GM12865 (cell line): ENCODE measurements at regions not wholly inside any gene's neighbourhood (a gene's known extent, or its start where the extent isn't known, plus 50 kb on each side); places are given as distances from the start of the nearest gene placed in this dataset.

Experiments used
- DNase-seq: peaks from one replicate; pipeline ENCODE4 v3.0.0; 2010; ENCODE audit warnings: low read depth
- H3K4me3 ChIP-seq: 2 replicates; pipeline ENCODE4 v1.5.1; 2011; ENCODE audit warnings: mild to moderate bottlenecking, low read depth, low read length, control low read depth
- CTCF ChIP-seq: IDR thresholded peaks from 2 replicates; pipeline ENCODE4 v1.5.1; 2011; ENCODE audit warnings: low read length, control low read depth, low read depth, inconsistent platforms; ENCODE audit not compliant: insufficient read depth; ENCODE audit errors: missing control alignments

- no peak for TF ChIP-seq CTCF
- DNase-seq: no peak
- H3K4me3 ChIP-seq: no peak overlapping the region
Measured at GRCh38 chr7:440059-440749, 79.4 kb downstream of the PDGFA start.

GRCh38 chr7:441684-442421 is 77.8 kb downstream of the PDGFA start:
- no peak for DNase-seq
- no peak for TF ChIP-seq CTCF
- H3K4me3 ChIP-seq: no peak overlapping the region

- TF ChIP-seq CTCF: no peak
- no peak for DNase-seq
Measured at GRCh38 chr7:442457-442856, 77.2 kb downstream of the PDGFA start.

GRCh38 chr7:443279-443833 is 76.3 kb downstream of the PDGFA start:
- no peak overlapping the region for H3K4me3 ChIP-seq
- DNase-seq: no peak
- TF ChIP-seq CTCF: no peak

More at GRCh38 chr7:442457-442856, 77.2 kb downstream of the PDGFA start:
- H3K4me3 ChIP-seq: no peak overlapping the region

GRCh38 chr7:444606-445005 is 75.0 kb downstream of the PDGFA start:
- no peak overlapping the region for H3K4me3 ChIP-seq
- no peak for TF ChIP-seq CTCF
- DNase-seq: no peak

GRCh38 chr7:445020-445419 is 74.6 kb downstream of the PDGFA start:
- no peak overlapping the region for H3K4me3 ChIP-seq
- DNase-seq: no peak
- no peak for TF ChIP-seq CTCF
